Activated CD8-positive, alpha-beta memory T cell treated with anti-CD3 and anti-CD28 coated beads, Interleukin-2, amount 50 U/mL, for 4 hours (primary cell): ENCODE measurements at regions not wholly inside any gene's neighbourhood (a gene's known extent, or its start where the extent isn't known, plus 50 kb on each side); places are given as distances from the start of the nearest gene placed in this dataset.
"Not testable (repeated sequence)": the region's sequence is repeated elsewhere in the genome, so short reads cannot be mapped to it uniquely, and the experiment has no call there.

ENCODE experiments used
- DNase-seq: peaks from one replicate; pipeline ENCODE4 v3.0.0-alpha.2; 2020

DNA sequence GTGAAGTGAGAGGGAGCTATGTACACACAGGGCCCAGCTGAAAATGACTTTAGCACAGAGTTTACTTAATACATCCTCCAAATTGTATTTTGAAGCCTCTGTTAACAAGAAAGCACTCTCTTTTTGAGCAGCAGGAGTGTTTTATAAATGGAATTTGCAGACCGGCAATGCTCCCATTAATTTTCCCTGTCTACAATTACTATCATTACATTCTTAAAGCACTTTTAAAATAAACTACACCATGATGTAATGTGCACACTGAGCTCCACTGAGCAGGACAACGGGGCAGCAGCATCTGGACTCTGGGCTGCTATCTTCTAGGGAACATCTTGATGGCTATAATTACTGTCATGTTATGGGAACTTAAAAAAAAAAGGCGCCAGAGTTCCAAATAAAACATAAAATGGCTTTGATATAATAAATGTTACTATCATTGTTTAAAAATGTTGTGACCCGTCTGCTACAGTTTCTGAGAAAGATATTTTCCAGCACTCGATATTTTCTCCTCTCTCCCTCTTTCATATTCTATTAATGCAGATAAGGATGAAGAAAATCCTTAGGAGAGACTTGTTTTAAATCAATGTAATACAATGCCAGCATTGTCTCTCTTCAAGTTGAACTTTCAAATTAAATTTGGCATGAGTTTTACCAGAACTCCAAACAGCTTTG, 150.9 kb downstream of the HLX start:
- DNase-seq: no peak

- no peak for DNase-seq
Observed at GRCh38 chr1:221030990-221031389, 151.7 kb downstream of the HLX start.

- no peak for DNase-seq
Observed at GRCh38 chr1:221031458-221032203, 152.4 kb downstream of the HLX start.

- no peak for DNase-seq
Observed at GRCh38 chr1:221032204-221032585, 153.0 kb downstream of the HLX start.

GRCh38 chr1:221032637-221033280, 153.5 kb downstream of the HLX start:
- no peak for DNase-seq

DNA sequence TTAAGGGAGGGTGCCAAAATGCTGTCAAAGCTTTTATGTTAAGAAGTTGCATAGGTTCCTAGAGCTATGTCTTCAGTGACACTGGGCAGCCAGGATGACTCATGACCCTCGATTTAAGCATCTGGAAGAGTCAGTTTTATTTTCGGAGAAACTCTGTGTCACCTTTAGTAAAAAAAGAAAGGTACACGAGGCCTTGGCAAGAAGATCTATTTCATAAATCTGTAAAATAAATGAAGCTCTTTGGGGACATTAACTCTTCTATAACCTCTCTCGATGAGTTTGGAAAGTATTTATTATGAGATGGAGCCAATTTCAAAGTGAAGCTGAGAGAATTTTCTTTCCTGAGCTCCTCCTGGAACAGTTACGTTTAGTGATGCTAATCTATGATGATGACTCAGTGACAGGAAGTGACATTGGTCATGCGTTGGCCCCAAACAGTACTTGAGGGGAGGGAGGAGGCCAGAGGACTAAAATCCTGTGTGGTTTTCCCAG, 156.5 kb downstream of the HLX start:
- DNase-seq: no peak

DNA sequence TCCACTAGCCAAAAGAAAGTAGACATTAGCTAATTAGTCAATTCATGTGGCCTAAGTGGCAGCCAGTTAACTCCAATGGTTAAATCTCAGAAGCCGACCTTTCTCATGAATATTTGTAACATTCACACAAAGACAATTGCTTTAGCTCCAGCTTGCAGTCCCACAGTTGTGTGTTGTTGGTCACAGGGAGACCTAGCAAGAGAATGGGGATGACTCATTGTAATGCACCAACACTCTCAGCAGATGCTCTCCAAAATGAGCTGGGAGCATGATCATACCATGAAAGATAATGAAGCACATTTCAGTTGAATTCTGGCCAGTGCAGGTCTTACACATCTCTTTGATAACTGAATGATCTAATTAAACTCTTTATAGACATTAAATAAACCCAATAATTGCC, 160.4 kb downstream of the HLX start:
- DNase-seq: no peak

- no peak for DNase-seq
Observed at GRCh38 chr1:221040101-221040500, 160.9 kb downstream of the HLX start.

DNA sequence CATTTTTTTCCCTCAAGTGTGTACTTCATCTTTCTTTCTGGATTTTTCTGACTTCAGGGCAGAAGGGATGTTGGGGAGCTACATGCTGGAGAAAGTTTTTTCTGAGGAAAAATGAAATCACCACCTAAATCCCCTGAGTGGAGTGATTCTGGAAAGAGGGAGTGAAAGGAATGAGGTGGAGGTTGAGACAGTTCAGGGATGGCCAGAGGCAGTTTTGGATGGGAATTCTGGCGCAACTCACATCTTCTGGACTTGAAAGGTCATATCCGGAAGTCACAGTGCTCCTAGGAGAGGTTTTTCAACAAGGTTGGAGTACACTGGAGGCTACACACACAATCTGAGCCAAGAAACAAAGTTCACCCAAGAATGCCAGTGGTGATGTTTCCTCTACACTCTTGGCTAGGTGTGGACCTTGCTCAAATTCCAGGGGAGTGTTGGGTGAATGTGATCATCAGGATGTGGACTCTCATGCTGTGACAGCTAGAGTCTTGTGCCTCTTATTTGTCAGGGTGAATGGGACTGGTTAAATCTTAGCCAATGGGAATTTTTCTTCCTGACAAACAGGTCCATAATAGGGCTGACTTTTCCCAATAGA, 161.5 kb downstream of the HLX start:
- no peak for DNase-seq

DNA sequence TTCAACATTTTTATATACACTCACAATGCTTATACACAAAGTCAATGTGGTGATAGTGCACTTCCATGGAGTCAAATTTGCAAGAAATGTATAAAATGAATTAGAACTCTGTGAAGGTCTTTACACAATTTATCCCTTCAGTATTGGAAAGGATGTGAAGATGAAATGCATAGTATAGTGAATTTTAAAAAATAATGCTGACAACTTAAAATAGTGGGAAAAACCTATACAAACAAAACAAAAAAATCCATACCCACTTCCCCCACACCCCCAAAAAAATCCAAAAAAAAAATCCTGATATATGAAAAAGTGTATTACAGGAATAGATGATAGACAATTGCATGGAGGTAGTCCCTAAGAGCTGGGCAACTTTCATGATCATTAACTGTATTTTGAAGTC, 165.3 kb downstream of the HLX start:
- no peak for DNase-seq

- no peak for DNase-seq
Observed at GRCh38 chr1:221045151-221045550, 165.9 kb downstream of the HLX start.

DNA sequence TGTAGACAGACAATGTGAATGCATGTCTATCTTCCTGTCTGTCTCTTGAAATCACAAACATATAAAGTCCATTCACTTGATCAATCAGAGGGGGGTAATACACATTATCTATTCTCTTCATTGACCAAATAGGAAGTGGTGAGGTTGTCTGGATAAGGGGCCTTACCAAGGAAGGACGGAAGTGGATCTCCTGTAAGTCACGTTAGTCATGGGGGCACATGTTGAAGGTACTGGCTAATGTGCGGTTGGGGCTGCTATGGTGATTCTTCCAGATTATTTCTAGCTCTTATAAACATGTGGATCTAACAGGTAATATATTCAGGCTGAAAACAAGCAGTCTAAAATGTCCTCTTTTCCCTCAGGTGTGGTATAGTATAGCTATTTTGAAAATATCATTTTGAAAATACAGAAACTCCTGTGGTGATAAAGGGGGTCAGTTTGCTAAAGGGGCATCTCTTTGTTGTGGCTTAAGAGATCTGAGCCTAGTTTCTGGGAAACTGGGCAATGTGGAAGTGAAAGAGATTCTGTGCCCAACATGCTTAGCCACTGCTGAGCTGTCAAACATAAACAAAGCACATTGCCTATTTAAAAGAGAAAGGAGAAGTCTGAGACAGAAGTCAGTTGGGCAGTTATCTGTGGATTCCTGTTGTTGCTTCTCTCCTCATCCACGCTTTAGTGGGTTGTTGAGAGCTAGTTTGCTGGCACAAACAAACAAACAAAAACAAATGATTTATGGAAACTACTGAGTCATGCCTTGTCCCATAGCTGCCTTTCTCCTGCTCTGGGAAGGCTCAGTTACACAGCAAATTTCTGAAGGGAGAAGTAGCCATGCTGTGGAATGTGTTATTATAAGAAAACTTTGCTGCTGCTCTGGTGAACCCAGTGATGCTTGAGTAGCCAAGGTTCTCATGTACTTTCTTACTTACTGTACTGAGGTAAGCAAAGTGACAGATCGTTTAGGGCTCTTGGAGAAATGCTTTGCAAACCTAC, 166.9 kb downstream of the HLX start:
- DNase-seq: no peak

- DNase-seq: not testable (repeated sequence)
Observed at GRCh38 chr1:221051391-221051790, 172.1 kb downstream of the HLX start.

GRCh38 chr1:221053889-221054288, 174.6 kb downstream of the HLX start:
- DNase-seq: no peak

DNA sequence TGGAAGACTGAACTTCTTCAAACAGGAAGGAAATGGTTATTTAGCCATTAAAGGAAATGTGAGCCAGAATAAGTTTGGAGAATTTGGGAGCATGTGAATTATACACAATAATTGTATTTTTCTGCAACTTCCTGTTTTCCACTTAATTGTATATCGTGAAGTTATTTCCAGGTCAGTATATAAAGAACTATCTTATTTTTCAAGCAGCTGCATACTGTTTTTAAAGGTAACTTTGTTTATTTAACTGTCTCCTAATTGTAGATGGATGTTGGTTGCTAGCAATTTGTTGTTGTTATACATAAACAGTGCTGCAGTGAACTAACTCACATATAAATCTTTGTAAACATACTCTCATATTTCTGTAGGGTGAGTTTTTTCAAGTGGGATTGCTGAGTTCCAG, 180.3 kb downstream of the HLX start:
- DNase-seq: no peak

DNA sequence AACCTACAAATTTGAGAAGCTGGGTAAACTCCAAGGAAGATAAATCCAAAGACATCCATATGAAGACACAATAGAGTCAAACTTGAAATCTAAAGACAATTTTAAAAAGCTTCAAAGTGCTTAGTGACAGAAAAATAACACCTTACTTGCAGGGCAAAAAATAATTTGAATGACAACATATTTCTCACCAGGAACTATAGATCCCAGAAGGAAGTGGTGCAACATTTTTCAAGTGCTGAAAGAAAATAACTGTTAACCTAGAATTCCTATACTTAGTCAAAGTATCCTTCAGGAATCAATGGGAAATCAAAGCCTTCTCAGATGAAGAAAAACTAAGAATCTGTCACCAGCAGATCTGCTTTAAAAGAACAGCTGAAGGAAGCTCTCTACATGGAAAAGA, 184.4 kb downstream of the HLX start:
- no peak for DNase-seq

GRCh38 chr1:221066351-221067001, 187.2 kb downstream of the HLX start:
- no peak for DNase-seq

- DNase-seq: no peak
Observed at GRCh38 chr1:221067721-221068120, 188.5 kb downstream of the HLX start.

- no peak for DNase-seq
Observed at GRCh38 chr1:221069178-221069903, 190.1 kb downstream of the HLX start.

GRCh38 chr1:221069986-221070385, 190.7 kb downstream of the HLX start:
- no peak for DNase-seq

DNA sequence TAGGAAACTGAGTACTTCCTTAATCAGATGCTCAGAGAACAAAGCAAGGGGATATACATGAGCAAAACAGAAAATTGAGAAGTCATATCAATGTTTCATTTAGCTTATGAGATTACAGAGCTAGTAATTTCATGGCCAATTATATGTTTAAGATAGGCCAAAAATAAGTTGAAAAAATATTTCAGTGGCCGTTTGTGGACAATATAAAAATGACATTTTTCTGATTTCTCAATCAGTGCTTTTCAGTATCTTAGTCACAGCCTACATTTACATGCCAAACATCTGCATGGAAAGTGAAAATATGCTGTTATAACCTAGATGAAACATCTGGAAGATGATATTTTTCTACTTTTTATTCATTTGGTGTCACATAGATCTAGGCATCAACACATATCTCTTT, 192.5 kb downstream of the HLX start:
- DNase-seq: no peak
